ENCODE measurements at regions not wholly inside any gene's neighbourhood (a gene's known extent, or its start where the extent isn't known, plus 50 kb on each side); places are given as distances from the start of the nearest gene placed in this dataset.

GRCh38 chr20:22410556-22411130 lies 173.7 kb downstream of the FOXA2 start:
- H4K20me1 ChIP-seq (ENCODE audit: insufficient read depth, low read length, poor library complexity, severe bottlenecking) = no peaks in the 10 kb centered on the region
- H3K9me3 ChIP-seq (ENCODE audit: insufficient read depth, low read depth, low read length) = no peaks in the 10 kb centered on the region
- H3K27me3 ChIP-seq (ENCODE audit: insufficient read depth, low read length, poor library complexity, severe bottlenecking) = no peaks in the 10 kb centered on the region
- no peak overlapping the region for H3K4me3 ChIP-seq (ENCODE audit: low read length, poor library complexity, severe bottlenecking)
- no peak overlapping the region for H3K4me2 ChIP-seq (ENCODE audit: low read depth, low read length, poor library complexity, severe bottlenecking)
- H3K9ac ChIP-seq (ENCODE audit: low read depth, low read length, poor library complexity, severe bottlenecking) = no peak overlapping the region
- H3F3A ChIP-seq (ENCODE audit: low read depth) = no peaks in the 10 kb centered on the region
- TF ChIP-seq, protein P1, sequence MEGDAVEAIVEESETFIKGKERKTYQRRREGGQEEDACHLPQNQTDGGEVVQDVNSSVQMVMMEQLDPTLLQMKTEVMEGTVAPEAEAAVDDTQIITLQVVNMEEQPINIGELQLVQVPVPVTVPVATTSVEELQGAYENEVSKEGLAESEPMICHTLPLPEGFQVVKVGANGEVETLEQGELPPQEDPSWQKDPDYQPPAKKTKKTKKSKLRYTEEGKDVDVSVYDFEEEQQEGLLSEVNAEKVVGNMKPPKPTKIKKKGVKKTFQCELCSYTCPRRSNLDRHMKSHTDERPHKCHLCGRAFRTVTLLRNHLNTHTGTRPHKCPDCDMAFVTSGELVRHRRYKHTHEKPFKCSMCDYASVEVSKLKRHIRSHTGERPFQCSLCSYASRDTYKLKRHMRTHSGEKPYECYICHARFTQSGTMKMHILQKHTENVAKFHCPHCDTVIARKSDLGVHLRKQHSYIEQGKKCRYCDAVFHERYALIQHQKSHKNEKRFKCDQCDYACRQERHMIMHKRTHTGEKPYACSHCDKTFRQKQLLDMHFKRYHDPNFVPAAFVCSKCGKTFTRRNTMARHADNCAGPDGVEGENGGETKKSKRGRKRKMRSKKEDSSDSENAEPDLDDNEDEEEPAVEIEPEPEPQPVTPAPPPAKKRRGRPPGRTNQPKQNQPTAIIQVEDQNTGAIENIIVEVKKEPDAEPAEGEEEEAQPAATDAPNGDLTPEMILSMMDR (conservative IDR thresholded peaks at IDR 0.05; ENCODE audit: low read length) = no peak
- no peak for TF ChIP-seq EZH2phosphoT487 (IDR thresholded peaks at IDR 0.05; ENCODE audit: borderline replicate concordance)
- no peaks in the 10 kb centered on the region for H3K79me2 ChIP-seq (ENCODE audit: insufficient read depth, low read length)
- H3K9me2 ChIP-seq (replicated peaks; ENCODE audit: low read depth, low read length) = no peaks in the 10 kb centered on the region
- H3K36me3 ChIP-seq (ENCODE audit: insufficient read depth, low read length) = no peaks in the 10 kb centered on the region
- no peaks in the 10 kb centered on the region for H3K4me1 ChIP-seq (ENCODE audit: insufficient read depth, low read length, poor library complexity, severe bottlenecking)
- no peak overlapping the region for H2AFZ ChIP-seq (ENCODE audit: low read length)

GRCh38 chr20:22408521-22409402 lies 175.6 kb downstream of the FOXA2 start:
- no peaks in the 10 kb centered on the region for H3K79me2 ChIP-seq (ENCODE audit: insufficient read depth, low read length)
- H3K4me1 ChIP-seq (ENCODE audit: insufficient read depth, low read length, poor library complexity, severe bottlenecking) = no peaks in the 10 kb centered on the region

GRCh38 chr20:22407237-22408193 lies 176.9 kb downstream of the FOXA2 start:
- Histone ChIP-seq H3K36me3 (ENCODE audit: insufficient read depth, low read length) (no peaks in the 10 kb centered on the region), H4K20me1 (ENCODE audit: insufficient read depth, low read length, poor library complexity, severe bottlenecking) (no peaks in the 10 kb centered on the region), H3K9me3 (ENCODE audit: insufficient read depth, low read depth, low read length) (no peaks in the 10 kb centered on the region), H3K4me1 (ENCODE audit: insufficient read depth, low read length, poor library complexity, severe bottlenecking) (no peaks in the 10 kb centered on the region), H3K9me2 (replicated peaks; ENCODE audit: low read depth, low read length) (no peaks in the 10 kb centered on the region), H3K4me2 (ENCODE audit: low read depth, low read length, poor library complexity, severe bottlenecking) (no peak overlapping the region), H3K27me3 (ENCODE audit: insufficient read depth, low read length, poor library complexity, severe bottlenecking) (no peaks in the 10 kb centered on the region), H3F3A (ENCODE audit: low read depth) (no peaks in the 10 kb centered on the region), H3K9ac (ENCODE audit: low read depth, low read length, poor library complexity, severe bottlenecking) (no peak overlapping the region), H3K4me3 (ENCODE audit: low read length, poor library complexity, severe bottlenecking) (no peak overlapping the region), H2AFZ (ENCODE audit: low read length) (no peak overlapping the region), H3K79me2 (ENCODE audit: insufficient read depth, low read length) (no peaks in the 10 kb centered on the region)
- TF ChIP-seq EZH2phosphoT487 (IDR thresholded peaks at IDR 0.05; ENCODE audit: borderline replicate concordance) = no peak

More at GRCh38 chr20:22408521-22409402, 175.6 kb downstream of the FOXA2 start:
- H3K4me3 ChIP-seq (ENCODE audit: low read length, poor library complexity, severe bottlenecking) = no peak overlapping the region
- no peaks in the 10 kb centered on the region for H4K20me1 ChIP-seq (ENCODE audit: insufficient read depth, low read length, poor library complexity, severe bottlenecking)
- H2AFZ ChIP-seq (ENCODE audit: low read length) = no peak overlapping the region
- TF ChIP-seq, protein P1 (conservative IDR thresholded peaks at IDR 0.05; ENCODE audit: low read length) = no peak
- no peak for TF ChIP-seq EZH2phosphoT487 (IDR thresholded peaks at IDR 0.05; ENCODE audit: borderline replicate concordance)
- no peak overlapping the region for H3K4me2 ChIP-seq (ENCODE audit: low read depth, low read length, poor library complexity, severe bottlenecking)
- no peaks in the 10 kb centered on the region for H3K9me3 ChIP-seq (ENCODE audit: insufficient read depth, low read depth, low read length)
- H3K27me3 ChIP-seq (ENCODE audit: insufficient read depth, low read length, poor library complexity, severe bottlenecking) = no peaks in the 10 kb centered on the region
- no peaks in the 10 kb centered on the region for H3F3A ChIP-seq (ENCODE audit: low read depth)
- no peaks in the 10 kb centered on the region for H3K9me2 ChIP-seq (replicated peaks; ENCODE audit: low read depth, low read length)
- H3K9ac ChIP-seq (ENCODE audit: low read depth, low read length, poor library complexity, severe bottlenecking) = no peak overlapping the region
- no peaks in the 10 kb centered on the region for H3K36me3 ChIP-seq (ENCODE audit: insufficient read depth, low read length)

Data from Loucy (cell line).